SK-N-SH treated with all-trans-retinoic acid at 6 μM for 48 hours (cell line): ENCODE measurements at regions not wholly inside any gene's neighbourhood (a gene's known extent, or its start where the extent isn't known, plus 50 kb on each side); places are given as distances from the start of the nearest gene placed in this dataset.

Source experiments
- ATAC-seq: fragments of 200-7000 bp; cut with Tn5 transposase; 3 replicates; pipeline ENCODE4 v1.9.1; 2020; ENCODE audit warnings: mild to moderate bottlenecking, moderate library complexity
- BACH2 ChIP-seq: fragments of 250-450 bp; sonication (Bioruptor Pico); IDR thresholded peaks from 2 replicates; pipeline ENCODE4 v1.9.0; 2021; ENCODE audit warnings: mild to moderate bottlenecking, borderline replicate concordance
- CSDC2 ChIP-seq: fragments of 250-450 bp; sonication (Bioruptor Pico); IDR thresholded peaks from 2 replicates; pipeline ENCODE4 v1.5.0; 2020; ENCODE audit warnings: mild to moderate bottlenecking, moderate library complexity
- ESRRG ChIP-seq: fragments of 250-450 bp; sonication (Bioruptor Pico); IDR thresholded peaks from 2 replicates; pipeline ENCODE4 v1.6.1; 2021; ENCODE audit warnings: mild to moderate bottlenecking
- GLIS3 ChIP-seq: fragments of 250-450 bp; sonication (Bioruptor Pico); IDR thresholded peaks from 2 replicates; pipeline ENCODE4 v1.5.0; 2020; ENCODE audit warnings: mild to moderate bottlenecking, moderate library complexity
- ISL1 ChIP-seq: fragments of 250-450 bp; sonication (Bioruptor Pico); IDR thresholded peaks from 2 replicates; pipeline ENCODE4 v2.1.2; 2022; ENCODE audit warnings: mild to moderate bottlenecking, moderate library complexity
- OSR1 ChIP-seq: fragments of 250-450 bp; sonication (Bioruptor Pico); IDR thresholded peaks from 2 replicates; pipeline ENCODE4 v1.8.0; 2022; ENCODE audit warnings: moderate library complexity, mild to moderate bottlenecking, inconsistent platforms
- PPARA ChIP-seq: fragments of 250-450 bp; sonication (Bioruptor Pico); IDR thresholded peaks from 2 replicates; pipeline ENCODE4 v1.5.0; 2020; ENCODE audit warnings: mild to moderate bottlenecking, borderline replicate concordance
- RARB ChIP-seq: fragments of 250-450 bp; sonication (Bioruptor Pico); IDR thresholded peaks from 2 replicates; pipeline ENCODE4 v1.8.0; 2021; ENCODE audit warnings: mild to moderate bottlenecking, moderate library complexity
- SNAI2 ChIP-seq: fragments of 250-450 bp; sonication (Bioruptor Pico); IDR thresholded peaks from 2 replicates; pipeline ENCODE4 v1.5.0; 2020; ENCODE audit warnings: mild to moderate bottlenecking, moderate library complexity
- TCF4 ChIP-seq: fragments of 250-450 bp; sonication (Bioruptor Pico); IDR thresholded peaks from 2 replicates; pipeline ENCODE4 v1.8.0; 2021; ENCODE audit warnings: mild to moderate bottlenecking, moderate library complexity, borderline replicate concordance
- TOX ChIP-seq: fragments of 250-450 bp; sonication (Bioruptor Pico); IDR thresholded peaks from 2 replicates; pipeline ENCODE4 v1.8.0; 2021; ENCODE audit warnings: mild to moderate bottlenecking, moderate library complexity, borderline replicate concordance
- ZC3H10 ChIP-seq: fragments of 250-450 bp; sonication (Bioruptor Pico); IDR thresholded peaks from 2 replicates; pipeline ENCODE4 v1.5.1; 2021; ENCODE audit warnings: mild to moderate bottlenecking, moderate library complexity
- ZFP3 ChIP-seq: fragments of 250-450 bp; sonication (Bioruptor Pico); IDR thresholded peaks from 2 replicates; pipeline ENCODE4 v1.5.0; 2020; ENCODE audit warnings: mild to moderate bottlenecking, moderate library complexity
- ZFP30 ChIP-seq: fragments of 450-650 bp; formaldehyde crosslinking; IDR thresholded peaks from 2 replicates; pipeline ENCODE4 v1.5.0; 2022; ENCODE audit warnings: mild to moderate bottlenecking, moderate library complexity
- ZNF565 ChIP-seq: fragments of 450-650 bp; formaldehyde crosslinking; conservative IDR thresholded peaks from 2 replicates; pipeline ENCODE4 v1.5.0; 2020; ENCODE audit warnings: low read depth, mild to moderate bottlenecking, moderate library complexity
- ZNF70 ChIP-seq: fragments of 450-650 bp; formaldehyde crosslinking; IDR thresholded peaks from 2 replicates; pipeline ENCODE4 v1.5.0; 2020; ENCODE audit warnings: mild to moderate bottlenecking, moderate library complexity
- ZNF8 ChIP-seq: fragments of 450-650 bp; formaldehyde crosslinking; IDR thresholded peaks from 2 replicates; pipeline ENCODE4 v1.5.0; 2020; ENCODE audit warnings: mild to moderate bottlenecking, moderate library complexity
- TF ChIP-seq, protein P1 (sequence below): fragments of 250-450 bp; sonication (Bioruptor Pico); IDR thresholded peaks from 2 replicates; pipeline ENCODE4 v1.5.0; 2020; ENCODE audit warnings: mild to moderate bottlenecking, moderate library complexity
- TF ChIP-seq, protein P2 (sequence below): fragments of 250-450 bp; sonication (Bioruptor Pico); IDR thresholded peaks from 2 replicates; pipeline ENCODE4 v1.5.1; 2020; ENCODE audit warnings: low read depth, mild to moderate bottlenecking, moderate library complexity
- TF ChIP-seq, protein P3 (sequence below): fragments of 250-450 bp; sonication (Bioruptor Pico); IDR thresholded peaks from 2 replicates; pipeline ENCODE4 v1.5.1; 2021; ENCODE audit warnings: mild to moderate bottlenecking, moderate library complexity
- TF ChIP-seq, protein P4 (sequence below): fragments of 250-450 bp; sonication (Bioruptor Pico); IDR thresholded peaks from 2 replicates; pipeline ENCODE4 v1.8.0; 2020; ENCODE audit warnings: mild to moderate bottlenecking, moderate library complexity, borderline replicate concordance
- TF ChIP-seq, protein P5 (sequence below): fragments of 250-450 bp; sonication (Bioruptor Pico); IDR thresholded peaks from 2 replicates; pipeline ENCODE4 v1.8.0; 2021; ENCODE audit warnings: low read depth, mild to moderate bottlenecking, moderate library complexity, borderline replicate concordance

DNA sequence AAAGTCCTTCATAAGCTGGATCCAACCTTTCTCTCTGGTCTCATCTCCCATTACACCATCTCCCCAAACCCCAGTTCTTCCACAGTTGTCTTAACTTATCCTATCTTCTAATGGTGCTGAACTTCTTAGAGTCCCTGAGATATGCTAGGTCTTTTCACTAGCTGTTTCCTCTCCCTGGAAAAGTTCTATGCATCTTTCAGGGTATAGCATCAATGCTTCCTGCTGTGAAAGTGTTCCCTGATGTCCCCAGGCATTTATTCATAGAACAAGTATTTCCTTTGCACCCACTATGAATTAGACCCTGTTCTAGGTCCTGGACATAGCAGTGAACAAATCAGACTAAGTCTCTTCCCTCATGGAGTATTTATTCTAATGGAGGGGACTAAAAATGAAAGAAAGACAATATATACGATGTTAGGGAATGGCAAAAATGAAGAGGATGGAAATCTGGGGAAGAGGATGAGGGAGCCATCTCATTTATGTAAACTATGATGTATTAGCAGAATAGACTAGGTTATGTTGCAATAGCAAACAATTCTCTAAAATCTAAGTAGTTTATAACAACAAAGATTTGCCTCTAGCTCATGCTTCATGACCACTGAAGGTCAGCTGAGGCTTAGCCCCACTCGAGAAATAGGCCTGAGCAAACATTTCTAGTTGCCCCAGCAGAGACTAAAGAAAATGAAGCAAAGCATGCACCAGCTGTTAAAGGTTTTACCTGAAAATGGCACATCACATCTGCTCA is 120.0 kb downstream of the CYSLTR2 start:
- ATAC-seq, result no peak
- TF ChIP-seq BACH2 (no peak), ZFP30 (CRISPR knock-in tag) (no peak), ESRRG (CRISPR knock-in tag) (no peak), RARB (no peak), TOX (no peak), CSDC2 (CRISPR knock-in tag) (no peak), ISL1 (CRISPR knock-in tag) (no peak), ZFP3 (CRISPR knock-in tag) (no peak), ZC3H10 (CRISPR knock-in tag) (no peak), TCF4 (CRISPR knock-in tag) (no peak), PPARA (no peak), ZNF565 (CRISPR knock-in tag) (no peak), ZNF70 (CRISPR knock-in tag) (no peak), OSR1 (CRISPR knock-in tag) (no peak), ZNF8 (CRISPR knock-in tag) (no peak), GLIS3 (CRISPR knock-in tag) (no peak), SNAI2 (CRISPR knock-in tag) (no peak)
- TF ChIP-seq, protein P1, sequence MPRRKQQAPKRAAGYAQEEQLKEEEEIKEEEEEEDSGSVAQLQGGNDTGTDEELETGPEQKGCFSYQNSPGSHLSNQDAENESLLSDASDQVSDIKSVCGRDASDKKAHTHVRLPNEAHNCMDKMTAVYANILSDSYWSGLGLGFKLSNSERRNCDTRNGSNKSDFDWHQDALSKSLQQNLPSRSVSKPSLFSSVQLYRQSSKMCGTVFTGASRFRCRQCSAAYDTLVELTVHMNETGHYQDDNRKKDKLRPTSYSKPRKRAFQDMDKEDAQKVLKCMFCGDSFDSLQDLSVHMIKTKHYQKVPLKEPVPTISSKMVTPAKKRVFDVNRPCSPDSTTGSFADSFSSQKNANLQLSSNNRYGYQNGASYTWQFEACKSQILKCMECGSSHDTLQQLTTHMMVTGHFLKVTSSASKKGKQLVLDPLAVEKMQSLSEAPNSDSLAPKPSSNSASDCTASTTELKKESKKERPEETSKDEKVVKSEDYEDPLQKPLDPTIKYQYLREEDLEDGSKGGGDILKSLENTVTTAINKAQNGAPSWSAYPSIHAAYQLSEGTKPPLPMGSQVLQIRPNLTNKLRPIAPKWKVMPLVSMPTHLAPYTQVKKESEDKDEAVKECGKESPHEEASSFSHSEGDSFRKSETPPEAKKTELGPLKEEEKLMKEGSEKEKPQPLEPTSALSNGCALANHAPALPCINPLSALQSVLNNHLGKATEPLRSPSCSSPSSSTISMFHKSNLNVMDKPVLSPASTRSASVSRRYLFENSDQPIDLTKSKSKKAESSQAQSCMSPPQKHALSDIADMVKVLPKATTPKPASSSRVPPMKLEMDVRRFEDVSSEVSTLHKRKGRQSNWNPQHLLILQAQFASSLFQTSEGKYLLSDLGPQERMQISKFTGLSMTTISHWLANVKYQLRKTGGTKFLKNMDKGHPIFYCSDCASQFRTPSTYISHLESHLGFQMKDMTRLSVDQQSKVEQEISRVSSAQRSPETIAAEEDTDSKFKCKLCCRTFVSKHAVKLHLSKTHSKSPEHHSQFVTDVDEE (CRISPR knock-in tag), result no peak
- TF ChIP-seq, protein P2, sequence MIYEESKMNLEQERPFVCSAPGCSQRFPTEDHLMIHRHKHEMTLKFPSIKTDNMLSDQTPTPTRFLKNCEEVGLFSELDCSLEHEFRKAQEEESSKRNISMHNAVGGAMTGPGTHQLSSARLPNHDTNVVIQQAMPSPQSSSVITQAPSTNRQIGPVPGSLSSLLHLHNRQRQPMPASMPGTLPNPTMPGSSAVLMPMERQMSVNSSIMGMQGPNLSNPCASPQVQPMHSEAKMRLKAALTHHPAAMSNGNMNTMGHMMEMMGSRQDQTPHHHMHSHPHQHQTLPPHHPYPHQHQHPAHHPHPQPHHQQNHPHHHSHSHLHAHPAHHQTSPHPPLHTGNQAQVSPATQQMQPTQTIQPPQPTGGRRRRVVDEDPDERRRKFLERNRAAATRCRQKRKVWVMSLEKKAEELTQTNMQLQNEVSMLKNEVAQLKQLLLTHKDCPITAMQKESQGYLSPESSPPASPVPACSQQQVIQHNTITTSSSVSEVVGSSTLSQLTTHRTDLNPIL (CRISPR knock-in tag), result no peak

DNA sequence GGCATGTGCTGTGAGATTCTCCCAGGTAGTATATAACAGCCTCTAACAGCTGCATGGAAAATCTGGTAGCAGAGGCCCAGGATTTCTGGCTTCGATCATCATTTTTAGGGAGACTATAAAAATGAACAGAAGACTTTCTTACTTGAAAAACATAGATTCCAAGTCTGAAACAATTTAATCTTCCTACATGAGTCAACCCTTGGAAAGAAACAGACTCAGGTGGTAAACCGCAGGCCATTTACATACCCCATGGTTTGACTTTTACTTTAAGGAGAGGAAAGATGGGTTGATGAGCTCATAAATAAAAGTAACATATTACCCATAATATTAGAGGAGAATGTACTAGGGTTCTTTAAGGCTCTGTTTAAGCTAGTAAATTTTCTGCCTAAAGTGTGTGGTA is 121.6 kb downstream of the CYSLTR2 start:
- ATAC-seq, result peak; percentile 78
- no peak for TF ChIP-seq ISL1 (CRISPR knock-in tag)
- no peak; the same call in 1 of the 2 replicates for TF ChIP-seq TOX
- TF ChIP-seq ZC3H10 (CRISPR knock-in tag), result no peak
- TF ChIP-seq, protein P3, sequence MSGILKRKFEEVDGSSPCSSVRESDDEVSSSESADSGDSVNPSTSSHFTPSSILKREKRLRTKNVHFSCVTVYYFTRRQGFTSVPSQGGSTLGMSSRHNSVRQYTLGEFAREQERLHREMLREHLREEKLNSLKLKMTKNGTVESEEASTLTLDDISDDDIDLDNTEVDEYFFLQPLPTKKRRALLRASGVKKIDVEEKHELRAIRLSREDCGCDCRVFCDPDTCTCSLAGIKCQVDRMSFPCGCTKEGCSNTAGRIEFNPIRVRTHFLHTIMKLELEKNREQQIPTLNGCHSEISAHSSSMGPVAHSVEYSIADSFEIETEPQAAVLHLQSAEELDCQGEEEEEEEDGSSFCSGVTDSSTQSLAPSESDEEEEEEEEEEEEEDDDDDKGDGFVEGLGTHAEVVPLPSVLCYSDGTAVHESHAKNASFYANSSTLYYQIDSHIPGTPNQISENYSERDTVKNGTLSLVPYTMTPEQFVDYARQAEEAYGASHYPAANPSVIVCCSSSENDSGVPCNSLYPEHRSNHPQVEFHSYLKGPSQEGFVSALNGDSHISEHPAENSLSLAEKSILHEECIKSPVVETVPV, result no peak
- TF ChIP-seq SNAI2 (CRISPR knock-in tag), result no peak
- no peak for TF ChIP-seq CSDC2 (CRISPR knock-in tag)
- no peak for TF ChIP-seq PPARA
- TF ChIP-seq, protein P2 (CRISPR knock-in tag), result no peak

DNA sequence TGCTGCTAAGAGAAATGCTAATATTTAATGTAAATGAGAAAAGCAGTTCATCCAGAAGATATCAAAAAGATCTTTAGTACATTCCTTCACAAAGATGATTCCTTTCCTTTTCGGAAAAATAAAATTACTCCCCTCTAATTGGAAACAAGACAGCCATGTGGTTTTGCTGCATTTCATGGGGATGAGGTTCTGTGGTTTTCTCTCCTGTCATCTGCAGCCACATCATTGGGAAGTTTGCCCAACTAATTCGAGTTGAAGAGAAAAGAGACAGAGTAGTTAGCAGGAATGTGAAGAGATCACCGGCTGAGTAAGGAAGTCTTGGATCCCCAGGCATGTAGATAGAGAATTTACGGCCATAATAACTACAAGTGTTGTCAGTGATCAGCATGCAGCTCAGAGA is 122.1 kb downstream of the CYSLTR2 start:
- peak; percentile 89 for ATAC-seq
- TF ChIP-seq, protein P4, sequence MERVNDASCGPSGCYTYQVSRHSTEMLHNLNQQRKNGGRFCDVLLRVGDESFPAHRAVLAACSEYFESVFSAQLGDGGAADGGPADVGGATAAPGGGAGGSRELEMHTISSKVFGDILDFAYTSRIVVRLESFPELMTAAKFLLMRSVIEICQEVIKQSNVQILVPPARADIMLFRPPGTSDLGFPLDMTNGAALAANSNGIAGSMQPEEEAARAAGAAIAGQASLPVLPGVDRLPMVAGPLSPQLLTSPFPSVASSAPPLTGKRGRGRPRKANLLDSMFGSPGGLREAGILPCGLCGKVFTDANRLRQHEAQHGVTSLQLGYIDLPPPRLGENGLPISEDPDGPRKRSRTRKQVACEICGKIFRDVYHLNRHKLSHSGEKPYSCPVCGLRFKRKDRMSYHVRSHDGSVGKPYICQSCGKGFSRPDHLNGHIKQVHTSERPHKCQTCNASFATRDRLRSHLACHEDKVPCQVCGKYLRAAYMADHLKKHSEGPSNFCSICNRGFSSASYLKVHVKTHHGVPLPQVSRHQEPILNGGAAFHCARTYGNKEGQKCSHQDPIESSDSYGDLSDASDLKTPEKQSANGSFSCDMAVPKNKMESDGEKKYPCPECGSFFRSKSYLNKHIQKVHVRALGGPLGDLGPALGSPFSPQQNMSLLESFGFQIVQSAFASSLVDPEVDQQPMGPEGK, result 0 out of 2 replicates have a peak, but pooled peaks have one; percentile 51
- no peak for TF ChIP-seq GLIS3 (CRISPR knock-in tag)
- no peak for TF ChIP-seq SNAI2 (CRISPR knock-in tag)
- no peak for TF ChIP-seq ZNF8 (CRISPR knock-in tag)
- TF ChIP-seq ISL1 (CRISPR knock-in tag), result peak; percentile 71
- TF ChIP-seq ZNF565 (CRISPR knock-in tag), result no peak
- no peak for TF ChIP-seq BACH2
- TF ChIP-seq ZFP30 (CRISPR knock-in tag), result no peak
- TF ChIP-seq OSR1 (CRISPR knock-in tag), result no peak
- no peak; the same call in 1 of the 2 replicates for TF ChIP-seq ZC3H10 (CRISPR knock-in tag)
- no peak for TF ChIP-seq CSDC2 (CRISPR knock-in tag)
- TF ChIP-seq, protein P5, sequence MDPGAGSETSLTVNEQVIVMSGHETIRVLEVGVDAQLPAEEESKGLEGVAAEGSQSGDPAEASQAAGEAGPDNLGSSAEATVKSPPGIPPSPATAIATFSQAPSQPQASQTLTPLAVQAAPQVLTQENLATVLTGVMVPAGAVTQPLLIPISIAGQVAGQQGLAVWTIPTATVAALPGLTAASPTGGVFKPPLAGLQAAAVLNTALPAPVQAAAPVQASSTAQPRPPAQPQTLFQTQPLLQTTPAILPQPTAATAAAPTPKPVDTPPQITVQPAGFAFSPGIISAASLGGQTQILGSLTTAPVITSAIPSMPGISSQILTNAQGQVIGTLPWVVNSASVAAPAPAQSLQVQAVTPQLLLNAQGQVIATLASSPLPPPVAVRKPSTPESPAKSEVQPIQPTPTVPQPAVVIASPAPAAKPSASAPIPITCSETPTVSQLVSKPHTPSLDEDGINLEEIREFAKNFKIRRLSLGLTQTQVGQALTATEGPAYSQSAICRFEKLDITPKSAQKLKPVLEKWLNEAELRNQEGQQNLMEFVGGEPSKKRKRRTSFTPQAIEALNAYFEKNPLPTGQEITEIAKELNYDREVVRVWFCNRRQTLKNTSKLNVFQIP (CRISPR knock-in tag), result no peak
- TF ChIP-seq ESRRG (CRISPR knock-in tag), result no peak
- TF ChIP-seq ZFP3 (CRISPR knock-in tag), result no peak
- TF ChIP-seq, protein P3, result no peak
- no peak for TF ChIP-seq RARB
